Osteoblast (primary cell): ENCODE measurements at regions not wholly inside any gene's neighbourhood (a gene's known extent, or its start where the extent isn't known, plus 50 kb on each side); places are given as distances from the start of the nearest gene placed in this dataset.

Experiments used
- DNase-seq: peaks from one replicate; pipeline ENCODE4 v3.0.0; 2011; ENCODE audit warnings: low spot score, mixed read lengths; ENCODE audit not compliant: insufficient read length; ENCODE audit errors: missing footprints
- H2AFZ ChIP-seq: 2 replicates; pipeline ENCODE4 v1.6.0; 2011; ENCODE audit warnings: mild to moderate bottlenecking, low read length
- H3K27ac ChIP-seq: 2 replicates; pipeline ENCODE4 v1.5.1; 2011; ENCODE audit warnings: mild to moderate bottlenecking, low read depth, low read length, moderate library complexity
- H3K27me3 ChIP-seq: 2 replicates; pipeline ENCODE4 v1.6.0; 2012; ENCODE audit warnings: mild to moderate bottlenecking, control low read depth, inconsistent platforms, low read length, moderate library complexity; ENCODE audit not compliant: insufficient read depth
- H3K36me3 ChIP-seq: 2 replicates; pipeline ENCODE4 v1.5.1; 2011; ENCODE audit warnings: mild to moderate bottlenecking, low read length, control low read depth, moderate library complexity; ENCODE audit not compliant: insufficient read depth
- H3K4me1 ChIP-seq: 2 replicates; pipeline ENCODE4 v1.5.1; 2011; ENCODE audit warnings: mild to moderate bottlenecking, low read length, control low read depth, moderate library complexity; ENCODE audit not compliant: insufficient read depth
- H3K4me2 ChIP-seq: 2 replicates; pipeline ENCODE4 v1.6.0; 2011; ENCODE audit warnings: mild to moderate bottlenecking, low read length; ENCODE audit not compliant: insufficient read depth
- H3K4me3 ChIP-seq: fragments of 200-600 bp; sonication (generic); 3 replicates; pipeline ENCODE4 v1.5.1; 2012; ENCODE audit warnings: mild to moderate bottlenecking, low read length, inconsistent platforms; ENCODE audit not compliant: insufficient read depth
- H3K79me2 ChIP-seq: 2 replicates; pipeline ENCODE4 v1.6.0; 2012; ENCODE audit warnings: mild to moderate bottlenecking, low read length, control low read depth, inconsistent platforms; ENCODE audit not compliant: insufficient read depth
- H3K9me3 ChIP-seq: 2 replicates; pipeline ENCODE4 v1.5.1; 2011; ENCODE audit warnings: low read depth, low read length, control low read depth
- H4K20me1 ChIP-seq: 2 replicates; pipeline ENCODE4 v1.6.0; 2012; ENCODE audit warnings: mild to moderate bottlenecking, low read length, control low read depth; ENCODE audit not compliant: insufficient read depth
- CTCF ChIP-seq: IDR thresholded peaks from 2 replicates; pipeline ENCODE4 v1.5.1; 2011; ENCODE audit warnings: mild to moderate bottlenecking, low read depth, low read length, moderate library complexity; ENCODE audit errors: extremely low read depth

- H3K27me3 ChIP-seq: no peaks in the 10 kb centered on the region
- no peaks in the 10 kb centered on the region for H3K79me2 ChIP-seq
- H3K4me2 ChIP-seq: no peak overlapping the region
- no peaks in the 10 kb centered on the region for H3K9me3 ChIP-seq
- H3K27ac ChIP-seq: no peak overlapping the region
- no peaks in the 10 kb centered on the region for H3K36me3 ChIP-seq
- H4K20me1 ChIP-seq: no peaks in the 10 kb centered on the region
- TF ChIP-seq CTCF: no peak
- H3K4me3 ChIP-seq: no peak overlapping the region
- H2AFZ ChIP-seq: no peak overlapping the region
- no peaks in the 10 kb centered on the region for H3K4me1 ChIP-seq
- DNase-seq: no peak
Measured at GRCh38 chr1:208778417-208778816, 534.2 kb upstream of the PLXNA2 start.

GRCh38 chr1:208781391-208782045, 537.3 kb upstream of the PLXNA2 start:
- no peak for DNase-seq
- TF ChIP-seq CTCF: no peak
- Histone ChIP-seq H2AFZ (no peak overlapping the region), H3K4me1 (no peaks in the 10 kb centered on the region), H3K79me2 (no peaks in the 10 kb centered on the region), H3K27me3 (no peaks in the 10 kb centered on the region), H4K20me1 (no peaks in the 10 kb centered on the region), H3K9me3 (no peaks in the 10 kb centered on the region), H3K36me3 (no peaks in the 10 kb centered on the region), H3K4me2 (no peak overlapping the region), H3K4me3 (no peak overlapping the region), H3K27ac (no peak overlapping the region)

GRCh38 chr1:208782186-208782585, 538.0 kb upstream of the PLXNA2 start:
- no peak overlapping the region for H2AFZ ChIP-seq
- TF ChIP-seq CTCF: no peak
- H3K27me3 ChIP-seq: no peaks in the 10 kb centered on the region
- H3K36me3 ChIP-seq: no peaks in the 10 kb centered on the region
- no peaks in the 10 kb centered on the region for H3K9me3 ChIP-seq
- H3K4me1 ChIP-seq: no peaks in the 10 kb centered on the region
- no peak overlapping the region for H3K27ac ChIP-seq
- no peaks in the 10 kb centered on the region for H3K79me2 ChIP-seq
- no peak overlapping the region for H3K4me3 ChIP-seq
- DNase-seq: no peak
- H4K20me1 ChIP-seq: no peaks in the 10 kb centered on the region
- no peak overlapping the region for H3K4me2 ChIP-seq

GRCh38 chr1:208785629-208786028, 541.4 kb upstream of the PLXNA2 start:
- no peaks in the 10 kb centered on the region for H3K79me2 ChIP-seq
- H3K36me3 ChIP-seq: no peaks in the 10 kb centered on the region

More at GRCh38 chr1:208785629-208786028, 541.4 kb upstream of the PLXNA2 start:
- no peaks in the 10 kb centered on the region for H3K4me1 ChIP-seq
- no peak for TF ChIP-seq CTCF
- DNase-seq: no peak
- no peak overlapping the region for H2AFZ ChIP-seq
- no peaks in the 10 kb centered on the region for H4K20me1 ChIP-seq
- no peaks in the 10 kb centered on the region for H3K9me3 ChIP-seq
- H3K4me2 ChIP-seq: no peak overlapping the region
- no peak overlapping the region for H3K4me3 ChIP-seq
- no peak overlapping the region for H3K27ac ChIP-seq
- H3K27me3 ChIP-seq: no peaks in the 10 kb centered on the region
